OCI-LY7 (cell line): ENCODE measurements at regions not wholly inside any gene's neighbourhood (a gene's known extent, or its start where the extent isn't known, plus 50 kb on each side); places are given as distances from the start of the nearest gene placed in this dataset.

ENCODE experiments used
- CTCF ChIP-seq: fragments of 200-600 bp; sonication (generic); conservative IDR thresholded peaks from 2 replicates; pipeline ENCODE4 v1.5.1; 2014; ENCODE audit warnings: mild to moderate bottlenecking, antibody characterized with exemption, low read length, moderate library complexity, mixed read lengths
- EZH2phosphoT487 ChIP-seq: fragments of 200-600 bp; sonication (generic); IDR thresholded peaks from 2 replicates; pipeline ENCODE4 v1.6.1; 2018; ENCODE audit warnings: low read depth, borderline replicate concordance, mild to moderate bottlenecking, mixed run types, antibody characterized with exemption, low read length, moderate library complexity, mixed read lengths

- TF ChIP-seq CTCF (no peak), EZH2phosphoT487 (no peak)
These were observed 959.9 kb downstream of the FSTL5 start for GRCh38 chr4:161203865-161204264.
